Neutrophil (primary cell): ENCODE measurements at regions not wholly inside any gene's neighbourhood (a gene's known extent, or its start where the extent isn't known, plus 50 kb on each side); places are given as distances from the start of the nearest gene placed in this dataset.

Experiments used
- H3K27ac ChIP-seq: fragments of 200-600 bp; sonication (generic); 2 replicates; pipeline ENCODE4 v1.5.1; 2016; ENCODE audit warnings: mild to moderate bottlenecking, moderate library complexity
- H3K27me3 ChIP-seq: fragments of 200-600 bp; sonication (generic); 2 replicates; pipeline ENCODE4 v1.6.0; 2016; ENCODE audit warnings: mild to moderate bottlenecking
- H3K36me3 ChIP-seq: fragments of 200-600 bp; sonication (generic); 2 replicates; pipeline ENCODE4 v1.5.1; 2017
- H3K4me1 ChIP-seq, 2 experiments: fragments of 200-600 bp in 1 of 2; sonication (generic) in 1 of 2; 1 replicate in 1 of 2; 2 replicates in 1 of 2; pipeline versions ENCODE4 v1.5.1 to v1.6.1; 2013 to 2016; ENCODE audit warnings: low read depth in 1 of 2, low read length in 1 of 2, mild to moderate bottlenecking in 1 of 2, moderate library complexity in 1 of 2; ENCODE audit not compliant: control insufficient read depth in 1 of 2, insufficient read depth in 1 of 2
- H3K4me3 ChIP-seq, 2 experiments: fragments of 200-600 bp in 1 of 2; sonication (generic) in 1 of 2; 1 replicate in 1 of 2; 2 replicates in 1 of 2; pipeline ENCODE4 v1.5.1; 2013 to 2016; ENCODE audit warnings: low read depth in 1 of 2, low read length in 1 of 2, mild to moderate bottlenecking in 1 of 2, moderate library complexity in 1 of 2
- H3K9me3 ChIP-seq: fragments of 200-600 bp; sonication (generic); 2 replicates; pipeline ENCODE4 v1.5.1; 2016
- TF ChIP-seq, protein P1 (sequence below): fragments of 200-600 bp; sonication (generic); IDR thresholded peaks from 2 replicates; pipeline ENCODE4 v1.5.1; 2016; ENCODE audit warnings: antibody characterized with exemption

DNA sequence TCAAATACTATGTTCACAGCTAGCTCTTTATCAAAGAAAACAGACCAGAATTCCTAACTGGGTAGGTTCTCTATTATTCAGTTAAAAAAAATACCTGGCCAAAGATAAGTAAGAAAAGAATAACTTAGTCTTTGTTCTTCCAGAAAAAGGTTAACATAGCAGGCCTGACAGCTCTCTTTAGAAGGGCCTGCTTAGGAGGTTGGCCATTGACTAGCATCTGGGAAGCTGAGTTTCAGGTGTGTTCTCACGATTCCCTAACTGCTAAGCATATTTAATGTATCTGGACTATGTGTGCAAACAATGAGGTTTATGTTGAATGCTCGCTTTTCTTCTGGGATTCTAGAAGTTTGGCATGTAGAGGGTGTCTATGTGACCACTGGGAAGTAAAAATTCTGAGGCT, 618.9 kb downstream of the HACE1 start:
- Histone ChIP-seq H3K36me3 (no peaks in the 10 kb centered on the region), H3K27me3 (no peaks in the 10 kb centered on the region), H3K27ac (no peak overlapping the region), H3K4me3 (no peak overlapping the region), H3K9me3 (no peaks in the 10 kb centered on the region), H3K4me1 (no peaks in the 10 kb centered on the region)
- TF ChIP-seq, protein P1, sequence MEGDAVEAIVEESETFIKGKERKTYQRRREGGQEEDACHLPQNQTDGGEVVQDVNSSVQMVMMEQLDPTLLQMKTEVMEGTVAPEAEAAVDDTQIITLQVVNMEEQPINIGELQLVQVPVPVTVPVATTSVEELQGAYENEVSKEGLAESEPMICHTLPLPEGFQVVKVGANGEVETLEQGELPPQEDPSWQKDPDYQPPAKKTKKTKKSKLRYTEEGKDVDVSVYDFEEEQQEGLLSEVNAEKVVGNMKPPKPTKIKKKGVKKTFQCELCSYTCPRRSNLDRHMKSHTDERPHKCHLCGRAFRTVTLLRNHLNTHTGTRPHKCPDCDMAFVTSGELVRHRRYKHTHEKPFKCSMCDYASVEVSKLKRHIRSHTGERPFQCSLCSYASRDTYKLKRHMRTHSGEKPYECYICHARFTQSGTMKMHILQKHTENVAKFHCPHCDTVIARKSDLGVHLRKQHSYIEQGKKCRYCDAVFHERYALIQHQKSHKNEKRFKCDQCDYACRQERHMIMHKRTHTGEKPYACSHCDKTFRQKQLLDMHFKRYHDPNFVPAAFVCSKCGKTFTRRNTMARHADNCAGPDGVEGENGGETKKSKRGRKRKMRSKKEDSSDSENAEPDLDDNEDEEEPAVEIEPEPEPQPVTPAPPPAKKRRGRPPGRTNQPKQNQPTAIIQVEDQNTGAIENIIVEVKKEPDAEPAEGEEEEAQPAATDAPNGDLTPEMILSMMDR = no peak

DNA sequence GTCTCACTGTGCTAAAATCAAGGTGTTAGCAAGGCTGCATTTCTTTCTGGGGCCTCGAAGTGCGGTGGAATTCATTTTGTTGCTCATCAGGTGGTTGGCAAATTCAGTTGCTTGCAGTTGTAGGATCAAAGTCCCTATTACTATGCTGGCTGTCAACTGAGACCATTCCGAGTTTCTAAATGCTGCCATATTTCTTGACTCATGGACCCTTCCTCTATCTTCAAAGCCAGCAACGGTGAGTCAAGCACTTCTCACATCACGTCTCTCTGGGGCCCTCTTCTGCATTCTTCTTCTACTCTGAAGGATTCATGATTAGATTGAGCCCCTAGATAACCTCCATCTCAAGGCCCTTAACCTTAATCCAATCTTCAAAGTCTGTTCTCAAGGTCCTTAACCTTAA, 619.7 kb downstream of the HACE1 start:
- no peaks in the 10 kb centered on the region for H3K4me1 ChIP-seq
- no peaks in the 10 kb centered on the region for H3K36me3 ChIP-seq
- no peaks in the 10 kb centered on the region for H3K9me3 ChIP-seq
- no peak overlapping the region for H3K4me3 ChIP-seq
- H3K27ac ChIP-seq = no peak overlapping the region
- TF ChIP-seq, protein P1 = no peak
- no peaks in the 10 kb centered on the region for H3K27me3 ChIP-seq

DNA sequence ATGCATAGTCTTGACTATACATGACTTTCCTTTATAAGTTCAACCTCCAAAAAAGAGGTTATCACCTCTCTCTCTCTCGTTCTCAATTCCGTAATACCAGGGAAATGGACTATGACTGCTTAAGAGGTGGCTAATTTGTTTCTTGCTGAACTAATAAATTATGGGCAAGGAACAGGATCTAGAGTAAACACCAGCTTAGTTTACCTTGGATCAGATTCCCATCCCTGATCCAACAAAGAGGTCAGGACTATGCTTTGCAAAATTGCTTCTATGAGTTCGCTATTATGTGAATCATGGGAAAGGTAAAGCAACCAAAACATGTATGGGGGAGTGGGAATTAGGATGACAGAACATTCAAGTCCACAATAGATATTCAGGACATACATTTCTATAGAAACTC, 630.7 kb downstream of the HACE1 start:
- Histone ChIP-seq H3K36me3 (no peaks in the 10 kb centered on the region), H3K9me3 (no peaks in the 10 kb centered on the region), H3K4me1 (no peaks in the 10 kb centered on the region), H3K27me3 (no peaks in the 10 kb centered on the region), H3K27ac (no peak overlapping the region), H3K4me3 (no peak overlapping the region)
- TF ChIP-seq, protein P1 = no peak

DNA sequence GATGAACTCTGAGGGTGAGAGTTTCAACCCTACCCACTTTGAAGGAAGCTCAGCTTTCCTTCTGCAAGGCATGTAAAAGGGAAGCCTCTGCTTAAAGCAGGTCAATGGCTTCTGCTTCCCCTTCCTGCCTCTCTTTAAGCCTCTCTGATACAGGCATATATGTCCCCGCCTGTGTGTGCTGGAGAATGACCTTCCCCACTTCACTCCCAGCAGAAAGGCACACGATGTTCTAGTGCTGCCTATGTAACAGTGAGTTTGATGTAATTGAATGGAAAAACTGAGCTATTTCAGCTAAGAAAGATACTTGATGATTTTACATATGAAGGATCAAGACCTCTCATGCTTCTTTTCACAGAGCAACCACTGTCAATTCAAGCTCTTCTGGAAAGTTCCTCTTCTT, 632.2 kb downstream of the HACE1 start:
- Histone ChIP-seq H3K4me1 (no peaks in the 10 kb centered on the region), H3K9me3 (no peaks in the 10 kb centered on the region), H3K4me3 (no peak overlapping the region), H3K36me3 (no peaks in the 10 kb centered on the region), H3K27me3 (no peaks in the 10 kb centered on the region), H3K27ac (no peak overlapping the region)
- TF ChIP-seq, protein P1 = no peak

DNA sequence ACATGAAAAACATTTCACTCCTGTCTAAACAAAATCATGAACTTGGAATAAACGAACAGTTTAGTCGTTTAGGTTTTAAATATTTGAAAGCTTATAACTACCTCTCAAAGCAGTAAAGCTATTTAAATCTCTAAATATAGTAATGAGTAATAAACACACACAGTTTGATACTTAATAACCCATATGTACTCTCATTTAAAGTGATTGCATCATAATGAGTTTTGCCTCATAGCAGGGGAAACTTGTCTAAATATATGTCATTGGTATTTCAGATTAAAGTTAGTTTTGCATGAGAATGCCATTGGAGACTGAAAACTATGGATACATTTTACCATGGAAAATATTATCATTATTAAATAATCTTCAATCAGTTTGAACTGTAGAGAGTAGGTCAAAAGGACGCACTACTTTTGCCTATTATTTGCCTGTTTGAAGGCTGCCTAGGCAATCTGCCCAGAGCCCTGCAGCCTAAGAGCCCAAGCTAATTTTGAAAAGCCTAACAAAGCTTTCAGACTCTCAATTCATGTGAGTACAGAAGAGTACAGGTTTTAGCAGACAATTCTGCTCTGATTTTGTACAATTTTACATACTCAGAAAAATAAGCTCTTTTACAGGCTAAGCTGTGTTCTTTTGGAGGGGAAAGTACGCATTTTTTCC, 632.8 kb downstream of the HACE1 start:
- no peak overlapping the region for H3K27ac ChIP-seq
- no peaks in the 10 kb centered on the region for H3K36me3 ChIP-seq
- no peaks in the 10 kb centered on the region for H3K9me3 ChIP-seq
- H3K27me3 ChIP-seq = no peaks in the 10 kb centered on the region
- no peak overlapping the region for H3K4me3 ChIP-seq
- TF ChIP-seq, protein P1 = no peak
- no peaks in the 10 kb centered on the region for H3K4me1 ChIP-seq
